CD14-positive monocyte (primary cell): ENCODE measurements at regions not wholly inside any gene's neighbourhood (a gene's known extent, or its start where the extent isn't known, plus 50 kb on each side); places are given as distances from the start of the nearest gene placed in this dataset.
"Not testable (repeated sequence)": the region's sequence is repeated elsewhere in the genome, so short reads cannot be mapped to it uniquely, and the experiment has no call there.

Experiments used
- DNase-seq, 3 donors: peaks; one replicate each; pipeline ENCODE4 v3.0.0-alpha.2; 2011 to 2022
- H2AFZ ChIP-seq: 2 replicates; pipeline ENCODE4 v1.6.0; 2012; ENCODE audit warnings: mild to moderate bottlenecking, low read depth, low read length, inconsistent platforms; ENCODE audit not compliant: insufficient read depth, poor library complexity, severe bottlenecking
- H3K27ac ChIP-seq, 2 donors: 1 replicate in 1 of 2; 2 replicates in 1 of 2; pipeline ENCODE4 v1.5.1; 2012 to 2013; ENCODE audit warnings: low read length in 2 of 2, control low read depth in 1 of 2, inconsistent platforms in 1 of 2, low read depth in 1 of 2, mild to moderate bottlenecking in 1 of 2
- H3K27me3 ChIP-seq, 2 donors: one replicate each; pipeline versions ENCODE4 v1.6.0 to v1.6.1; 2011 to 2013; ENCODE audit warnings: low read length in 2 of 2; ENCODE audit not compliant: control insufficient read depth in 2 of 2, insufficient read depth in 2 of 2
- H3K36me3 ChIP-seq, 2 donors: replicated peaks in 1 of 2; 1 replicate in 1 of 2; 2 replicates in 1 of 2; pipeline versions ENCODE4 v1.5.1 to v1.6.1; 2012 to 2013; ENCODE audit warnings: low read length in 2 of 2, control low read depth in 1 of 2, inconsistent platforms in 1 of 2, mild to moderate bottlenecking in 1 of 2; ENCODE audit not compliant: insufficient read depth in 2 of 2, control insufficient read depth in 1 of 2
- H3K4me1 ChIP-seq, 2 donors: 1 replicate in 1 of 2; 2 replicates in 1 of 2; pipeline versions ENCODE4 v1.5.1 to v1.6.1; 2012 to 2013; ENCODE audit warnings: low read length in 2 of 2, control low read depth in 1 of 2, inconsistent platforms in 1 of 2, mild to moderate bottlenecking in 1 of 2, moderate library complexity in 1 of 2; ENCODE audit not compliant: insufficient read depth in 2 of 2, control insufficient read depth in 1 of 2
- H3K4me2 ChIP-seq: replicated peaks from 2 replicates; pipeline ENCODE3; 2012; ENCODE audit warnings: low read length, moderate library complexity, mild to moderate bottlenecking; ENCODE audit not compliant: poor library complexity, severe bottlenecking; ENCODE audit errors: extremely low read depth
- H3K4me3 ChIP-seq, 3 experiments: fragments of 200-600 bp in 1 of 3; sonication (generic) in 1 of 3; replicated peaks in 1 of 3; 1 replicate in 2 of 3; 2 replicates in 1 of 3; pipeline ENCODE4 v1.5.1; 2011 to 2013; ENCODE audit warnings: low read length in 3 of 3, mild to moderate bottlenecking in 3 of 3, control low read depth in 2 of 3, low read depth in 2 of 3, inconsistent platforms in 1 of 3, moderate library complexity in 1 of 3
- H3K79me2 ChIP-seq: 2 replicates; pipeline ENCODE4 v1.6.0; 2012; ENCODE audit warnings: mild to moderate bottlenecking, control low read depth, inconsistent platforms, low read length, moderate library complexity; ENCODE audit not compliant: insufficient read depth
- H3K9ac ChIP-seq: 2 replicates; pipeline ENCODE4 v1.6.0; 2017; ENCODE audit warnings: low read length, mild to moderate bottlenecking; ENCODE audit not compliant: insufficient read depth, poor library complexity, severe bottlenecking
- H3K9me3 ChIP-seq, 2 donors: replicated peaks in 1 of 2; 1 replicate in 1 of 2; 2 replicates in 1 of 2; pipeline versions ENCODE4 v1.5.1 to v1.6.1; 2012 to 2013; ENCODE audit warnings: low read length in 2 of 2, control low read depth in 1 of 2; ENCODE audit not compliant: control insufficient read depth in 1 of 2, insufficient read depth in 1 of 2
- H4K20me1 ChIP-seq: 2 replicates; pipeline ENCODE4 v1.6.0; 2012; ENCODE audit warnings: mild to moderate bottlenecking, low read length, control low read depth, moderate library complexity; ENCODE audit not compliant: insufficient read depth
- H3K27ac Mint-ChIP-seq, 7 donors: one replicate each; pipeline ENCODE4 v1.8.0; 2020; ENCODE audit warnings: mild to moderate bottlenecking in 7 of 7, mixed read lengths in 7 of 7, moderate library complexity in 6 of 7, inconsistent platforms in 2 of 7
- H3K27me3 Mint-ChIP-seq, 3 donors: one replicate each; pipeline ENCODE4 v1.8.0; 2021 to 2022; ENCODE audit warnings: low read depth in 3 of 3, mild to moderate bottlenecking in 3 of 3, mixed read lengths in 3 of 3, moderate library complexity in 3 of 3, inconsistent platforms in 1 of 3
- H3K36me3 Mint-ChIP-seq, 2 donors: one replicate each; pipeline ENCODE4 v1.8.0; 2020; ENCODE audit warnings: mixed read lengths in 2 of 2, inconsistent platforms in 1 of 2, mild to moderate bottlenecking in 1 of 2
- H3K4me1 Mint-ChIP-seq: one replicate; pipeline ENCODE4 v1.8.0; 2020; ENCODE audit warnings: mild to moderate bottlenecking, mixed read lengths
- H3K4me3 Mint-ChIP-seq, 2 donors: one replicate each; pipeline ENCODE4 v1.8.0; 2020; ENCODE audit warnings: mild to moderate bottlenecking in 2 of 2, mixed read lengths in 2 of 2, moderate library complexity in 1 of 2
- H3K9me3 Mint-ChIP-seq, 7 donors: one replicate each; pipeline ENCODE4 v1.8.0; 2020 to 2022; ENCODE audit warnings: mixed read lengths in 7 of 7, mild to moderate bottlenecking in 6 of 7, moderate library complexity in 6 of 7, inconsistent platforms in 2 of 7
- WGBS: methylation state at CpG from one replicate; pipeline ENCODE4 v1.1.5; 2013; ENCODE audit warnings: missing lambda C conversion rate; ENCODE audit not compliant: insufficient coverage; 5-methylcytosine and 5-hydroxymethylcytosine counted together
- intact Hi-C, 2 donors: fragments of 100-400 bp; cut with micrococcal nuclease; formaldehyde crosslinking; loops; one replicate each; pipeline versions ENCODE4 v1.15.0 to v1.15.1; 2023
- TF ChIP-seq, protein P1 (sequence below): fragments of 200-600 bp; IDR thresholded peaks from one replicate; pipeline ENCODE4 v1.8.0; 2022; ENCODE audit warnings: antibody characterized with exemption, mild to moderate bottlenecking

DNA sequence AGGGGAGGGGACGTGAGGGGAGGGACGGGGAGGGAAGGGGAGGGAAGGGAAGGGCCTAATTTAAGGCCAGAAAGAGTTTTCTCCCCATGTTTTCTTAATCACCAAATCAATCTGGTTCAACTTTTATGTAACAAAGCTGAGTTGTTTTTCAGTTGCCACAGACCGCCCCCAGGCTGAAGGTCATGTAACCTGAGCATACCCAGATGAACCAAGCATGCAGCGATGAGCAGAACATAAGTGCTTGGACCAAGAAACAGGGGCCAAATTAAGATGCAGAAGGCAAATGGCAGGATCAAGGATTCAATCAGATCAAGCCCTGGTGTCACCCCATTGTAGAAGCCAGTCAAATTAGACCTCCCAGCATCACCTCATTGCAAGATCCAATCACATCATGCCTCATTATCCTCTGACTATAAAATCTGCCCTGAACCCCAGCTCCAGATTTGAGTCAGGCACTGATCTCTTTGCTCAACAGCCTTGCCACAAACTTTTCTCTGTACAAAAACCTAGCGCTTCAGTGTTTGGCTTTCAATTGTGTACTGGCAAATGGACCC, 113.5 kb upstream of the TNPO1 start:
- WGBS = 100% methylated on average over 1 of the region's 5 CpGs
- no peak for DNase-seq
- no peaks in the 10 kb centered on the region for H3K27me3 ChIP-seq
- H3K79me2 ChIP-seq = no peaks in the 10 kb centered on the region
- TF ChIP-seq, protein P1, sequence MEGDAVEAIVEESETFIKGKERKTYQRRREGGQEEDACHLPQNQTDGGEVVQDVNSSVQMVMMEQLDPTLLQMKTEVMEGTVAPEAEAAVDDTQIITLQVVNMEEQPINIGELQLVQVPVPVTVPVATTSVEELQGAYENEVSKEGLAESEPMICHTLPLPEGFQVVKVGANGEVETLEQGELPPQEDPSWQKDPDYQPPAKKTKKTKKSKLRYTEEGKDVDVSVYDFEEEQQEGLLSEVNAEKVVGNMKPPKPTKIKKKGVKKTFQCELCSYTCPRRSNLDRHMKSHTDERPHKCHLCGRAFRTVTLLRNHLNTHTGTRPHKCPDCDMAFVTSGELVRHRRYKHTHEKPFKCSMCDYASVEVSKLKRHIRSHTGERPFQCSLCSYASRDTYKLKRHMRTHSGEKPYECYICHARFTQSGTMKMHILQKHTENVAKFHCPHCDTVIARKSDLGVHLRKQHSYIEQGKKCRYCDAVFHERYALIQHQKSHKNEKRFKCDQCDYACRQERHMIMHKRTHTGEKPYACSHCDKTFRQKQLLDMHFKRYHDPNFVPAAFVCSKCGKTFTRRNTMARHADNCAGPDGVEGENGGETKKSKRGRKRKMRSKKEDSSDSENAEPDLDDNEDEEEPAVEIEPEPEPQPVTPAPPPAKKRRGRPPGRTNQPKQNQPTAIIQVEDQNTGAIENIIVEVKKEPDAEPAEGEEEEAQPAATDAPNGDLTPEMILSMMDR = no peak
- intact Hi-C loops = no loop called here
- no peaks in the 10 kb centered on the region for H4K20me1 ChIP-seq
- no peaks in the 10 kb centered on the region for H3K36me3 ChIP-seq
- H3K4me3 ChIP-seq = no peak overlapping the region
- no peak overlapping the region for H2AFZ ChIP-seq
- no peak overlapping the region for H3K27ac ChIP-seq
- no peaks in the 10 kb centered on the region for H3K4me1 ChIP-seq
- H3K36me3 Mint-ChIP-seq = no peaks in the 10 kb centered on the region
- peaks cover 2 to 8% of the 10 kb centered on the region in 2 donors for H3K9me3 ChIP-seq
- H3K4me2 ChIP-seq = no peak overlapping the region
- H3K4me3 Mint-ChIP-seq = no peak overlapping the region
- no peak overlapping the region for H3K27ac Mint-ChIP-seq
- H3K9ac ChIP-seq = no peak overlapping the region
- H3K9me3 Mint-ChIP-seq = peaks cover 3 to 11% (median 4%) of the 10 kb centered on the region in 7 donors
- no peaks in the 10 kb centered on the region for H3K4me1 Mint-ChIP-seq
- H3K27me3 Mint-ChIP-seq = peaks cover 0 to 4% (median 3%) of the 10 kb centered on the region in 3 donors

GRCh38 chr5:72702105-72702504, 114.4 kb upstream of the TNPO1 start:
- H3K27me3 Mint-ChIP-seq, DNase-seq, H3K4me2 ChIP-seq, H3K27ac ChIP-seq, H3K27ac Mint-ChIP-seq, H3K4me3 Mint-ChIP-seq, H3K9me3 ChIP-seq, intact Hi-C loops, H3K4me1 Mint-ChIP-seq, H3K9ac ChIP-seq, H2AFZ ChIP-seq, H3K4me3 ChIP-seq, H3K36me3 ChIP-seq, H3K79me2 ChIP-seq, H4K20me1 ChIP-seq, H3K4me1 ChIP-seq, H3K27me3 ChIP-seq, H3K36me3 Mint-ChIP-seq, H3K9me3 Mint-ChIP-seq: not testable (repeated sequence)
